ENCODE measurements at regions not wholly inside any gene's neighbourhood (a gene's known extent, or its start where the extent isn't known, plus 50 kb on each side); places are given as distances from the start of the nearest gene placed in this dataset.

DNA sequence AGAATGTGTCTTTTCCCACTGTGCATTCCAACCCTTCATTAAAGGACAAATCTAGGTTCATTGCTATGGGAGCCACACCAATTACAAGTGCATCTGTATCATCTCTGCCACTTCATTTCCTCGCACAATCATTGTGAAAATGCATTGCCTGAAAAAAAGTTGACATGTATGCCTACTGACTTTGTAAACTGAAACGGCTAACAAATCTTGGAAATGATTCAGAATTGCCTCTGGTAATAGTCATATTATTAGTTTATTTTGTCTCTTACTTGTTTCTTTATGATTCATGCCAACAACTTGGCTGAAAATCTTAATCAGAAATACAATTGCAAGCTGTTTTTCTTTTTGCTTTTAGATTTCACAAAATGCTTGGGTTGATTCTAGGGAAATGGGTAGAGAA, 497.1 kb downstream of the ZIC1 start:
- TF ChIP-seq, protein P1, sequence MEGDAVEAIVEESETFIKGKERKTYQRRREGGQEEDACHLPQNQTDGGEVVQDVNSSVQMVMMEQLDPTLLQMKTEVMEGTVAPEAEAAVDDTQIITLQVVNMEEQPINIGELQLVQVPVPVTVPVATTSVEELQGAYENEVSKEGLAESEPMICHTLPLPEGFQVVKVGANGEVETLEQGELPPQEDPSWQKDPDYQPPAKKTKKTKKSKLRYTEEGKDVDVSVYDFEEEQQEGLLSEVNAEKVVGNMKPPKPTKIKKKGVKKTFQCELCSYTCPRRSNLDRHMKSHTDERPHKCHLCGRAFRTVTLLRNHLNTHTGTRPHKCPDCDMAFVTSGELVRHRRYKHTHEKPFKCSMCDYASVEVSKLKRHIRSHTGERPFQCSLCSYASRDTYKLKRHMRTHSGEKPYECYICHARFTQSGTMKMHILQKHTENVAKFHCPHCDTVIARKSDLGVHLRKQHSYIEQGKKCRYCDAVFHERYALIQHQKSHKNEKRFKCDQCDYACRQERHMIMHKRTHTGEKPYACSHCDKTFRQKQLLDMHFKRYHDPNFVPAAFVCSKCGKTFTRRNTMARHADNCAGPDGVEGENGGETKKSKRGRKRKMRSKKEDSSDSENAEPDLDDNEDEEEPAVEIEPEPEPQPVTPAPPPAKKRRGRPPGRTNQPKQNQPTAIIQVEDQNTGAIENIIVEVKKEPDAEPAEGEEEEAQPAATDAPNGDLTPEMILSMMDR (conservative IDR thresholded peaks at IDR 0.05; ENCODE audit: low read depth, low read length) = no peak
- TF ChIP-seq EZH2 (IDR thresholded peaks at IDR 0.05; ENCODE audit: borderline replicate concordance, low read depth, low read length, poor library complexity, severe bottlenecking) = no peak
- Histone ChIP-seq H3K4me3 (ENCODE audit: low read depth, low read length, poor library complexity, severe bottlenecking) (no peak overlapping the region), H3K36me3 (ENCODE audit: insufficient read depth, low read length, poor library complexity, severe bottlenecking) (no peaks in the 10 kb centered on the region), H3K27ac (ENCODE audit: low read depth, low read length, poor library complexity, severe bottlenecking) (no peak overlapping the region), H3K27me3 (replicated peaks; ENCODE audit: insufficient read depth, low read depth, low read length, poor library complexity) (no peaks in the 10 kb centered on the region), H3K4me1 (ENCODE audit: insufficient read depth, low read length, poor library complexity, severe bottlenecking) (no peaks in the 10 kb centered on the region), H3K9me3 (ENCODE audit: low read depth, low read length, poor library complexity, severe bottlenecking) (no peaks in the 10 kb centered on the region)
- POLR2A ChIA-PET (ENCODE audit: low non-redundant PET) = no interaction called here
- no peak for DNase-seq (ENCODE audit: low spot score)
- no TSS peak for BruUV-seq (replicated peaks)
- intact Hi-C loops (cut with micrococcal nuclease; ENCODE audit: unreplicated experiment) = no loop called here
- CTCF ChIA-PET = no interaction called here

DNA sequence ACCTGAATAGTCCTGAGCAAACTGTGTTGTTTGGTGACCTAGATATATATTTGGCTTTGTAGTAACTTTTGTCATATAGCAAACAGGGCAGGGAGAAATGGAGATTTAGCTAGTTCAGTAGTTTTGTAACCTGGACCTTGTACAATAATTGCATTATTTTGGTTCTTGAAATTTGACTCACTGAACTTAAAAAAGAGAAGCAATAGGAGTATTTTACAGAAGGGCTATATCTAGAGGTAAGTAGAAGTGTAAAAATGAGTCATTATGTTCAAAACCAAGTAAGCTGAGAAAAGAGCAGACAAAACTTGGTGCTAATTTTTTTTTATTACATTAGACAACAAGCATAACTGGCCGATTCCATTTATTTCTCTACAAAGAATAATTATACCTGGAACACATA, 505.4 kb downstream of the ZIC1 start:
- H3K27ac ChIP-seq (ENCODE audit: low read depth, low read length, poor library complexity, severe bottlenecking) = no peak overlapping the region
- TF ChIP-seq EZH2 (IDR thresholded peaks at IDR 0.05; ENCODE audit: borderline replicate concordance, low read depth, low read length, poor library complexity, severe bottlenecking) = no peak
- TF ChIP-seq, protein P1 (conservative IDR thresholded peaks at IDR 0.05; ENCODE audit: low read depth, low read length) = no peak
- H3K9me3 ChIP-seq (ENCODE audit: low read depth, low read length, poor library complexity, severe bottlenecking) = no peaks in the 10 kb centered on the region
- no TSS peak for BruUV-seq (replicated peaks)
- ChIA-PET CTCF (no interaction called here), POLR2A (ENCODE audit: low non-redundant PET) (no interaction called here)
- intact Hi-C loops (cut with micrococcal nuclease; ENCODE audit: unreplicated experiment) = no loop called here
- H3K4me3 ChIP-seq (ENCODE audit: low read depth, low read length, poor library complexity, severe bottlenecking) = no peak overlapping the region
- no peaks in the 10 kb centered on the region for H3K27me3 ChIP-seq (replicated peaks; ENCODE audit: insufficient read depth, low read depth, low read length, poor library complexity)
- DNase-seq (ENCODE audit: low spot score) = no peak
- no peaks in the 10 kb centered on the region for H3K36me3 ChIP-seq (ENCODE audit: insufficient read depth, low read length, poor library complexity, severe bottlenecking)
- no peaks in the 10 kb centered on the region for H3K4me1 ChIP-seq (ENCODE audit: insufficient read depth, low read length, poor library complexity, severe bottlenecking)

DNA sequence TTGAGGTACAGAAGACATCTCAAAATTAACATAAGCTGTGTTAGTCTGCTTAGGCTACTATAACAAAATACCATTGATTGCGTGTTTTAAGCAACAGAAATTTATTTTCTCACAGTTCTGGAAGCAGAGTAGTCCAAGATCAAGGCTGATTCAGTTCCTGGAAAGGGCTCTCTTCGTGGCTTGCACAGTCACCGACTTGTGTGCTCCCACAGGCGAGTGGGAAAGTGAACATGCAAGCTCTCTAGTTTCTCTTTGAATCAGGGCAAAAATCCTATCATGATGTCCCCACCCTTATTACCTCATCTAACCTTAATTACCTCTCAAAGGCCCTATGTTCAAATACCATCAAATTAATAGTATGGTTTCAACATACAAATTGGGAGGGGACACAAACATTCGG, 505.9 kb downstream of the ZIC1 start:
- no peak overlapping the region for H3K4me3 ChIP-seq (ENCODE audit: low read depth, low read length, poor library complexity, severe bottlenecking)
- no peaks in the 10 kb centered on the region for H3K36me3 ChIP-seq (ENCODE audit: insufficient read depth, low read length, poor library complexity, severe bottlenecking)
- no TSS peak for BruUV-seq (replicated peaks)
- H3K27ac ChIP-seq (ENCODE audit: low read depth, low read length, poor library complexity, severe bottlenecking) = no peak overlapping the region
- CTCF ChIA-PET = no interaction called here
- no peak for DNase-seq (ENCODE audit: low spot score)
- no peaks in the 10 kb centered on the region for H3K27me3 ChIP-seq (replicated peaks; ENCODE audit: insufficient read depth, low read depth, low read length, poor library complexity)
- TF ChIP-seq EZH2 (IDR thresholded peaks at IDR 0.05; ENCODE audit: borderline replicate concordance, low read depth, low read length, poor library complexity, severe bottlenecking) = no peak
- TF ChIP-seq, protein P1 (conservative IDR thresholded peaks at IDR 0.05; ENCODE audit: low read depth, low read length) = no peak
- intact Hi-C loops (cut with micrococcal nuclease; ENCODE audit: unreplicated experiment) = no loop called here
- POLR2A ChIA-PET (ENCODE audit: low non-redundant PET) = interaction anchor here (0.7 kb wide), 1 partner anchor 59 kb away, joined by 3 read pairs; no protein-coding TSS in a partner anchor
- no peaks in the 10 kb centered on the region for H3K4me1 ChIP-seq (ENCODE audit: insufficient read depth, low read length, poor library complexity, severe bottlenecking)
- no peaks in the 10 kb centered on the region for H3K9me3 ChIP-seq (ENCODE audit: low read depth, low read length, poor library complexity, severe bottlenecking)

Data from A673 (cell line).